HepG2 (cell line): ENCODE measurements at regions not wholly inside any gene's neighbourhood (a gene's known extent, or its start where the extent isn't known, plus 50 kb on each side); places are given as distances from the start of the nearest gene placed in this dataset.

Experiments used
- CREB1 ChIP-seq, 2 experiments: fragments of 450-650 bp in 1 of 2; IDR thresholded peaks; 2 replicates each; pipeline ENCODE4 v1.6.1; 2016 to 2017; ENCODE audit warnings: control low read depth in 1 of 2, mild to moderate bottlenecking in 1 of 2, missing compliant biosample characterization in 1 of 2, missing genetic modification characterization in 1 of 2
- CTCF ChIP-seq: sonication (generic); formaldehyde crosslinking; IDR thresholded peaks from 2 replicates; pipeline ENCODE4 v1.5.0; 2020; ENCODE audit warnings: mild to moderate bottlenecking, missing genetic modification reagents, moderate library complexity
- DPF2 ChIP-seq: sonication (generic); formaldehyde crosslinking; IDR thresholded peaks from 2 replicates; pipeline ENCODE4 v1.4.0; 2020; ENCODE audit warnings: mild to moderate bottlenecking, low read depth, missing genetic modification reagents, borderline replicate concordance
- EZH2 ChIP-seq: conservative IDR thresholded peaks from 2 replicates; pipeline ENCODE4 v1.6.1; 2012; ENCODE audit warnings: mild to moderate bottlenecking, low read depth, low read length, moderate library complexity
- FOXP1 ChIP-seq, 2 experiments: fragments of 450-650 bp in 1 of 2; IDR thresholded peaks; 2 replicates each; pipeline ENCODE4 v1.6.1; 2017 to 2018; ENCODE audit warnings: antibody characterized with exemption in 1 of 2
- MYC ChIP-seq: sonication (generic); formaldehyde crosslinking; IDR thresholded peaks from 2 replicates; pipeline ENCODE4 v1.9.0; 2021; ENCODE audit warnings: missing genetic modification reagents, borderline replicate concordance
- NFATC3 ChIP-seq: sonication (generic); formaldehyde crosslinking; IDR thresholded peaks from 2 replicates; pipeline ENCODE4 v1.5.1; 2020; ENCODE audit warnings: mild to moderate bottlenecking, missing genetic modification reagents
- NFE2 ChIP-seq: sonication (generic); formaldehyde crosslinking; IDR thresholded peaks from 2 replicates; pipeline ENCODE4 v1.4.0; 2020; ENCODE audit warnings: missing genetic modification reagents
- NFE2L1 ChIP-seq: sonication (generic); formaldehyde crosslinking; IDR thresholded peaks from 2 replicates; pipeline ENCODE4 v1.4.0; 2020; ENCODE audit warnings: missing genetic modification reagents, mild to moderate bottlenecking, borderline replicate concordance
- RAD21 ChIP-seq: fragments of 450-650 bp; formaldehyde crosslinking; IDR thresholded peaks from 2 replicates; pipeline ENCODE4 v1.5.0; 2020; ENCODE audit warnings: mild to moderate bottlenecking
- SCMH1 ChIP-seq: sonication (generic); formaldehyde crosslinking; IDR thresholded peaks from 2 replicates; pipeline ENCODE4 v1.9.0; 2021; ENCODE audit warnings: missing genetic modification reagents, mild to moderate bottlenecking, borderline replicate concordance
- SP1 ChIP-seq, 2 experiments: fragments of 450-650 bp in 1 of 2; sonication (generic) in 1 of 2; formaldehyde crosslinking in 1 of 2; IDR thresholded peaks; 2 replicates each; pipeline versions ENCODE4 v1.4.0 to v1.6.1; 2016 to 2020; ENCODE audit warnings: missing genetic modification reagents in 1 of 2
- ZNF232 ChIP-seq: sonication (generic); formaldehyde crosslinking; IDR thresholded peaks from 2 replicates; pipeline ENCODE4 v1.4.0; 2020; ENCODE audit warnings: missing genetic modification reagents, borderline replicate concordance

DNA sequence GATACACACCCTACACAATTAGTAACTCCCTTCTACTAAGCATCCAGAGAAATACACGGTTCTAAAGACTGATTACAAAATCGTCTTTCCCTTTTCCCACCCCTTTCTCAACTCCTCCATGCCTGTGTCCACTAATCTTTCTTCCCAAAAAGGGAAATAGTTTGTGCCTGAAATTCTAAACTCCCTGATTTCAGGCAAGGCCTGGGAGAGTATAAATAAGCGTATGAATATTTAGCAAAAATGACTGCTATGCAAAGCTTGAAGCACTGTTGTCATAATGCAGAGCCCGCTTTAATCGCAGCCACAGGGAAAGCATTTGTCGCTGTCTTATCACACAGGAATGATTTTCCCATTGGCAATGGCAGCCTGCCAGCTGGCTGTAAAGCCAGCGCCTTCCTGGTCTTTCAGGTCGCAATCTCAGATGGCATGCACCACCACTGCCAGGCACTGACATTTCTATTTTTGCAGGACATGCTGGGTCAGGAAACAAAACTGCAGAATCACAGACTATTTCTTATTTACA lies 142.9 kb upstream of the PCGF5 start:
- no peak for TF ChIP-seq RAD21 (CRISPR knock-in tag)
- no peak for TF ChIP-seq FOXP1 (IDR thresholded peaks at IDR 0.05)
- no peak for TF ChIP-seq FOXP1 (CRISPR knock-in tag; IDR thresholded peaks at IDR 0.05)
- TF ChIP-seq NFE2L1: no peak
- TF ChIP-seq SCMH1 (CRISPR knock-in tag): no peak
- no peak for TF ChIP-seq DPF2 (CRISPR knock-in tag)
- no peak for TF ChIP-seq NFE2
- TF ChIP-seq ZNF232 (CRISPR knock-in tag): no peak
- no peak for TF ChIP-seq CTCF
- no peak for TF ChIP-seq SP1 (IDR thresholded peaks at IDR 0.05)
- TF ChIP-seq SP1 (CRISPR knock-in tag; IDR thresholded peaks at IDR 0.05): no peak
- no peak for TF ChIP-seq NFATC3 (CRISPR knock-in tag)
- no peak for TF ChIP-seq EZH2
- TF ChIP-seq MYC: no peak
- TF ChIP-seq CREB1 (IDR thresholded peaks at IDR 0.05): no peak
- no peak for TF ChIP-seq CREB1 (CRISPR knock-in tag; IDR thresholded peaks at IDR 0.05)
